Adrenal gland (tissue), 9 donors: ENCODE measurements at regions not wholly inside any gene's neighbourhood (a gene's known extent, or its start where the extent isn't known, plus 50 kb on each side); places are given as distances from the start of the nearest gene placed in this dataset.

Source experiments
- DNase-seq, 7 donors: peaks; one replicate each; pipeline ENCODE4 v3.0.0-alpha.2; 2019 to 2020
- H3K27ac ChIP-seq, 5 donors: fragments of 200-600 bp; sonication (generic) in 4 of 5; 1 replicate in 3 of 5; 2 replicates in 2 of 5; pipeline versions ENCODE4 v1.5.1 to v1.8.0; 2016 to 2020; ENCODE audit warnings: mild to moderate bottlenecking in 1 of 5
- H3K27me3 ChIP-seq: fragments of 200-600 bp; 2 replicates; pipeline ENCODE4 v1.8.0; 2021
- H3K36me3 ChIP-seq, 2 donors: fragments of 200-600 bp; replicated peaks in 1 of 2; 1 replicate in 1 of 2; 2 replicates in 1 of 2; pipeline versions ENCODE4 v1.5.1 to v1.8.0; 2018 to 2022
- H3K4me1 ChIP-seq, 2 donors: fragments of 200-600 bp; replicated peaks in 1 of 2; 1 replicate in 1 of 2; 2 replicates in 1 of 2; pipeline versions ENCODE4 v1.5.1 to v1.8.0; 2018 to 2021
- H3K4me3 ChIP-seq, 4 donors: fragments of 200-600 bp; sonication (generic) in 3 of 4; one replicate each; pipeline ENCODE4 v1.5.1; 2016 to 2018
- H3K9me3 ChIP-seq, 3 donors: fragments of 200-600 bp; sonication (generic) in 1 of 3; replicated peaks in 1 of 3; 1 replicate in 2 of 3; 2 replicates in 1 of 3; pipeline versions ENCODE4 v1.5.1 to v1.8.0; 2016 to 2021
- CTCF ChIP-seq, 6 experiments: fragments of 450-650 bp in 4 of 6; fragments of 200-600 bp in 2 of 6; sonication (generic) in 1 of 6; IDR thresholded peaks; 1 replicate in 5 of 6; 2 replicates in 1 of 6; pipeline versions ENCODE4 v1.5.1 to v1.8.0; 2016 to 2021; ENCODE audit warnings: antibody characterized with exemption in 6 of 6, mild to moderate bottlenecking in 2 of 6, moderate library complexity in 1 of 6
- POLR2A ChIP-seq, 2 donors: fragments of 450-650 bp; IDR thresholded peaks; one replicate each; pipeline ENCODE4 v1.6.1; 2017; ENCODE audit warnings: antibody characterized with exemption in 2 of 2, mild to moderate bottlenecking in 2 of 2, moderate library complexity in 1 of 2
- WGBS, 4 donors: extraction: QIAGEN DNeasy Blood & Tissue Kit in 2 of 4; methylation state at CpG; one replicate each; pipeline versions ENCODE4 v1.1.5 to v1.1.7; 2013 to 2017; 5-methylcytosine and 5-hydroxymethylcytosine counted together
- intact Hi-C, 2 donors: fragments of 100-400 bp; cut with DNase I; formaldehyde crosslinking; loops; one replicate each; pipeline versions ENCODE4 v1.14.1 to v1.15.0; 2022 to 2023
- small RNA-seq, 2 donors: library from RNA; depleted of rRNA; stranded (forward); fragments of <200 nt; gene quantifications; one replicate each; pipeline ENCODE3, GENCODE V24; 2016
- donor health status: healthy with polysubstance abuse.
- donor health status: Bipolar disorder and iron deficiency.
- donor health status: DM: yes; HTN: yes; CAD: no.
- donor health status: DM: no; HTN: no; CAD: no.
- donor health status: DM: no; HTN: no; CAD: no.

- Histone ChIP-seq H3K9me3 (no peaks in the 10 kb centered on the region), H3K4me1 (no peaks in the 10 kb centered on the region), H3K36me3 (no peaks in the 10 kb centered on the region), H3K4me3 (no peak overlapping the region), H3K27me3 (no peaks in the 10 kb centered on the region), H3K27ac (no peak overlapping the region)
- peak in 1 of 7 donors; percentile 11 for DNase-seq
- TF ChIP-seq CTCF (IDR thresholded peaks at IDR 0.05), result peak in 1 of 6 experiments; percentile 21
- no peak for TF ChIP-seq POLR2A (IDR thresholded peaks at IDR 0.05)
- intact Hi-C loops, result no loop called here
- 63 to 79% (median 74%) methylated on average over 3 of the region's 3 CpGs for WGBS, 4 donors
Observed at GRCh38 chr1:118247593-118247992, 62.6 kb upstream of the SPAG17 start.

GRCh38 chr1:118246646-118247045 is 61.6 kb upstream of the SPAG17 start:
- H3K9me3 ChIP-seq, result no peaks in the 10 kb centered on the region
- H3K27ac ChIP-seq, result no peak overlapping the region
- intact Hi-C loops, result no loop called here
- H3K4me3 ChIP-seq, result no peak overlapping the region
- no peaks in the 10 kb centered on the region for H3K4me1 ChIP-seq
- no peak for TF ChIP-seq CTCF (IDR thresholded peaks at IDR 0.05)
- TF ChIP-seq POLR2A (IDR thresholded peaks at IDR 0.05), result no peak
- no peaks in the 10 kb centered on the region for H3K27me3 ChIP-seq
- DNase-seq, result no peak
- H3K36me3 ChIP-seq, result no peaks in the 10 kb centered on the region

- TF ChIP-seq CTCF (IDR thresholded peaks at IDR 0.05), result no peak
- TF ChIP-seq POLR2A (IDR thresholded peaks at IDR 0.05), result no peak
- no peaks in the 10 kb centered on the region for H3K27me3 ChIP-seq
- H3K27ac ChIP-seq, result no peak overlapping the region
- no peaks in the 10 kb centered on the region for H3K4me1 ChIP-seq
- intact Hi-C loops, result no loop called here
- no peak for DNase-seq
- H3K4me3 ChIP-seq, result no peak overlapping the region
- no peaks in the 10 kb centered on the region for H3K36me3 ChIP-seq
- H3K9me3 ChIP-seq, result no peaks in the 10 kb centered on the region
- WGBS, 4 donors, result 23 to 42% (median 25%) methylated on average over 3 to 4 of the region's 4 CpGs
Observed at GRCh38 chr1:118244194-118244593, 59.2 kb upstream of the SPAG17 start.

GRCh38 chr1:118243269-118243668 is 58.2 kb upstream of the SPAG17 start:
- DNase-seq, result no peak
- H3K9me3 ChIP-seq, result no peaks in the 10 kb centered on the region
- intact Hi-C loops, result no loop called here
- no peaks in the 10 kb centered on the region for H3K4me1 ChIP-seq
- H3K4me3 ChIP-seq, result no peak overlapping the region
- no peaks in the 10 kb centered on the region for H3K27me3 ChIP-seq
- TF ChIP-seq POLR2A (IDR thresholded peaks at IDR 0.05), result no peak
- TF ChIP-seq CTCF (IDR thresholded peaks at IDR 0.05), result no peak
- WGBS, 4 donors, result 63 to 75% (median 67%) methylated on average over 4 of the region's 4 CpGs
- H3K36me3 ChIP-seq, result no peaks in the 10 kb centered on the region
- no peak overlapping the region for H3K27ac ChIP-seq

Small RNA genes lying in the stretch of these regions (small RNA-seq; reads per million reads assigned to genes)
- gene RNA5SP56, result 0 reads per million in 2 donors
